Activated CD4-positive, alpha-beta T cell treated with anti-CD3 and anti-CD28 coated beads, Interleukin-2, Interleukin-4, amounts not matched to agents 100 ng/mL and 50 ng/mL, durations not matched to agents 16 hours and 8 hours (primary cell): ENCODE measurements at regions not wholly inside any gene's neighbourhood (a gene's known extent, or its start where the extent isn't known, plus 50 kb on each side); places are given as distances from the start of the nearest gene placed in this dataset.
"Not testable (repeated sequence)": the region's sequence is repeated elsewhere in the genome, so short reads cannot be mapped to it uniquely, and the experiment has no call there.

Experiments
- DNase-seq: peaks from one replicate; pipeline ENCODE4 v3.0.0-alpha.2; 2020; ENCODE audit warnings: low spot score

- DNase-seq = no peak
Observed at GRCh38 chr15:95175914-95176658, 944.7 kb downstream of the MCTP2 start.

GRCh38 chr15:95176794-95177577, 945.6 kb downstream of the MCTP2 start:
- no peak for DNase-seq

- DNase-seq = no peak
Observed at GRCh38 chr15:95180530-95180929, 949.2 kb downstream of the MCTP2 start.

GRCh38 chr15:95182091-95182490, 950.7 kb downstream of the MCTP2 start:
- DNase-seq = no peak

- DNase-seq = no peak
Observed at GRCh38 chr15:95192923-95193322, 961.6 kb downstream of the MCTP2 start.

- no peak for DNase-seq
Observed at GRCh38 chr15:95194746-95195145, 963.4 kb downstream of the MCTP2 start.

- no peak for DNase-seq
Observed at GRCh38 chr15:95196176-95196915, 965.0 kb downstream of the MCTP2 start.

- DNase-seq = no peak
Observed at GRCh38 chr15:95202569-95203349, 971.4 kb downstream of the MCTP2 start.

- DNase-seq = no peak
Observed at GRCh38 chr15:95205077-95205476, 973.7 kb downstream of the MCTP2 start.

- DNase-seq = not testable (repeated sequence)
Observed at GRCh38 chr15:95205830-95206229, 974.5 kb downstream of the MCTP2 start.

- DNase-seq = no peak
Observed at GRCh38 chr15:95208071-95208470, 976.7 kb downstream of the MCTP2 start.

- DNase-seq = no peak
Observed at GRCh38 chr15:95208988-95209387, 977.6 kb downstream of the MCTP2 start.

- DNase-seq = no peak
Observed at GRCh38 chr15:95210436-95210981, 979.1 kb downstream of the MCTP2 start.

GRCh38 chr15:95215017-95215416, 983.7 kb downstream of the MCTP2 start:
- no peak for DNase-seq

GRCh38 chr15:95226835-95227234, 995.5 kb downstream of the MCTP2 start:
- DNase-seq = no peak

GRCh38 chr15:95227235-95227634, 995.9 kb downstream of the MCTP2 start:
- no peak for DNase-seq

GRCh38 chr15:95228856-95229555, 997.6 kb downstream of the MCTP2 start:
- DNase-seq = no peak

GRCh38 chr15:95235033-95235432, 1003.7 kb downstream of the MCTP2 start:
- DNase-seq = no peak

GRCh38 chr15:95247071-95247984, 1016.0 kb downstream of the MCTP2 start:
- DNase-seq = no peak

- no peak for DNase-seq
Observed at GRCh38 chr15:95249524-95249923, 1018.2 kb downstream of the MCTP2 start.
